T-helper 22 cell (primary cell): ENCODE measurements at regions not wholly inside any gene's neighbourhood (a gene's known extent, or its start where the extent isn't known, plus 50 kb on each side); places are given as distances from the start of the nearest gene placed in this dataset.

Experiments used
- DNase-seq: peaks from one replicate; pipeline ENCODE4 v3.0.0-alpha.2; 2020; ENCODE audit warnings: low read depth

DNA sequence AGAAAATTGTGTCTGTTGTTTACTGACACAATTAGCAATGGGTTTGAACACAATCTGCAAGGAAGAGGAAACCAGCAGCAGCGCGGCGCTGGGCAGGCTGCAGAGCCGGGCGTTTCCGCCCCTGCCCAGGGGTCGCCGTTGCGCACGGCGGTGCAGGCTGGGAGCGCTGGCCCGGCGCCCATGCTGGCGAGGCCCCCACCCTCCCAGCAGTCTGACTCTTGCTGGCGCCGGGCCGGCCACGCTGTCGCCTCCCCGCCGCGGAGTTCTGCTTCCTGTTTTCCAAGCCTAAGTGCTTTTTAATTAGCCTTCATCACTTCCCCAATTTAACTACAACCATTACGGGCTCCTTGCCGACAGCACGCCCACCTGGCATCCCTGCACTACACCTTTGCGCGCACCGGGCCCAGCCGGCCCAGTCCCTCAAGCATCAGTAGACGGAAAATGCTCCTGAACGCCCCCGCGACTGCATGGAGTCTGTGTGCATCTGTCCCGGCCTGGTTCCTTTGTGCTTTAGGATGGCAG, 212.1 kb downstream of the GXYLT1 start:
- DNase-seq: no peak

- no peak for DNase-seq
Measured at GRCh38 chr12:41930866-41931437, 213.7 kb downstream of the GXYLT1 start.

DNA sequence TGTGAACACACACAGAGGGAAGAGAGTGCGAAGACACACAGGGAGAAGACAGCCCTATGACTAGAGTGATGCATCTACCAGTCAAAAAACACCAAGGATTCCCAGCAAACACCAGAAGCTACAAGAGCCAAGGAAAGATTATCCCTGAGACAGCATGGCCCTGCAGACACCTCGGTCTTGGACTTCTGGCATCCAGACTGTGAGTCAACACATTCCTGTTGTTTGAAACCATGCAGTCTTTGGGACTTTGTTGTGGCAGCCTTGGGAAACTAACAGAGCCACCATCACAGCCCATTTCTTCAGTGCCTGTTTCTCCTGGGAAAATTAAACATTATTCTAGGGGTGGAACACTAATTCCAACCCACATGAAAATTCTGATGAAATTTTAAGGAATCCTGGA, 220.6 kb downstream of the GXYLT1 start:
- no peak for DNase-seq

DNA sequence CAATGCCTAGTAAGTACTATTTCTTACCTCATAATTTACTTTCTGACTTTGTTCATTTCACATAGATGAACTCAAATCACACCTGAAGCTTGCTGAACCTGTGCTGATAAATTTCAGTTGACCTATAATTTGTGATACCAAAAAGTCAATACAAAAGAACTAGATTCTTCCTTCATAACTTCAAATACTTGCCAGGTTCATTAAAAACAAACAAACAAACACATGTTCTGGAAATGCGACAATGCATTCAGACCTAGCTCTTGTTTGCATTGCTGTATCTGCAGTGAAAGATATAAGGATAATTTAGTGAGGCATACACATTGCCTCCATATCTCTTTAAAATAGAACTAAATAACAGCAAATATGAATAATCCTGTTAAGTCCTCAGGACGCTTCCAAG, 221.3 kb downstream of the GXYLT1 start:
- no peak for DNase-seq

GRCh38 chr12:41920355-41920754, 224.3 kb downstream of the GXYLT1 start:
- DNase-seq: no peak

DNA sequence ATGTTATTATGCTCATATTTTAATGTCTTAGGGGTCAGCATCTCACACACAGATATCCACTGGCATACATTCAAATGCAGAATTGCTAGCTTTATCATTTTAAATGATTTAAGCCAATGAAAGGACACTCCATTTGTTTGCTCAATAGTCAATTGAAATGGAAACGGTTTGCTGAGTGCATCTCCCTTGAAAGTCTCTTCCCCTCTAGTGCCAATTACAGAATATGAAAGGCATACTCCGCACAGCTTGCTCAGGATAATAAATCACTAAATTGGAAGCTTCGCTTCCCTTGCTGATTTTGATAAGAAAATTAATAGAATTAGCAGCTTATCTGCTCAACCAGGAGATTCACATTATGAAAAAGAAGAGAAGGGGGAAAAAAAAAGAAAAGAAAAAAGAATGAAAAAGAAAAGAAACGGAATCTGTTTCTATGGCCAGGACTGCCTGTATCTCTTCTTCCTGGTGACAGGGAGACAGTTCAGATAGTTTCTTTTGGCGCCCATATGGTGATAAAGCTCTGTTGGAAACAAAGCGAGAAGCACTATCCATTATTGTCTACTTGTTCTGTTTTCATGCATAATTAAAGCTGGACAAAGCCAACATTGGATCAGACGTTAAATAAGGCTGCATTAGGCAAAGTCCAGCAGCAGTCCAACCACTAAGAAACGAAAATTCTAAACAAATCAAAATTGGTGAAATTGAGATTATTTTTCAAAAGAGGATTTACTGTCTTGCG, 225.0 kb downstream of the GXYLT1 start:
- no peak for DNase-seq

DNA sequence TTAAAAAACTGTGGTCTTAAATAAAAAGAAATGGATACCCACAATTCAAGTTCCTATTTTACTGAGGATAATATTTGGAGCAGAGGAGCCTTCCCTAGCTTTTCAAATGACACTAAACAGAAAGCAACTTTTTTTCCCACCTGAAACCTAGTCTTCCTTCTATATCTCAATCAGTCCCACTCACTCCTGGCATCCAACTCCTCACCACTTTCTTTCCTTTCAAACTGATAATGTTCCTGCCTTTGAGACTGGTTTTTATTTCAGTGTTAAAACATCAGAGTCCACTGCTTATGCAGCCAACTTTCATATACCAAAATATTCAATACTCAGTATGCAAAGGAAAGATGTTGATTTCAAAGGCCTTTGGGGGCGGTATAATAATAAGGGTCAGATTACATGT, 225.6 kb downstream of the GXYLT1 start:
- no peak for DNase-seq

DNA sequence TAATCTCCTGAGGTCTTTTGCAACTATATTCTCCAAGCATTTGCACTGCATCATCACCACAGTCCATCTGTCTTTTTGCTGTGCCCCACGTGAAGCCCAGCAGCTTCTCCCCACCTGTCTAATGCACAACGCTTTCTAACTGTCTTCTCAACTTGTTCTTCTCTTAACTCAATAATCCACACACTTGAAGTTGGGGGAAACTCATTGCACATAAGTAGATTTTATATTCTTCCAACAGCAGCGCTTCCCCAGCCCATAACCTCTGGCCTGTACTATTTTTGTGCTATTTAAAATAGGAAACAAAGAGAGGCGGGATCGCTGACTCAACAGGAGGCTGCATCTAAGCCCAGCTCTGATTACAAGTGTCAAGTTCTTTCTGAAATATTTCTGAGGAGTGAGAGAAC, 226.7 kb downstream of the GXYLT1 start:
- DNase-seq: no peak

DNA sequence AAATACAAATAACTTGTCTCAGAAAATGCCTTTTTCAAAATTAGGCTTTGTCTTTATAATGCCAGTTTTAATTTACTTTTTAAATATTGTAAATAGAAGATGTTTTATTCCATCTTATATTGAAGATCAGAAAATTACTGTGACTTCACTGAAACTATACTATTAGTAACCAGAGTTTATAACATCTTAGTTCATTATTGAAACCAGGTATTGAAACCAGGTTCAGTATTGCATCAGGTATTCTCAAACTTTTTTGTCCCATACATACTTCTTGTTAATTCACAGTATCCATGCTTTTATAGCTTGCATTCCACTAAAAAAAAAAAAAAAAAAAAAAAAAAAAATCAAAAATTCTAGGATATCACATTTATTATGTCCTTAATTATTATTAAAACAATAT, 227.5 kb downstream of the GXYLT1 start:
- no peak for DNase-seq

DNA sequence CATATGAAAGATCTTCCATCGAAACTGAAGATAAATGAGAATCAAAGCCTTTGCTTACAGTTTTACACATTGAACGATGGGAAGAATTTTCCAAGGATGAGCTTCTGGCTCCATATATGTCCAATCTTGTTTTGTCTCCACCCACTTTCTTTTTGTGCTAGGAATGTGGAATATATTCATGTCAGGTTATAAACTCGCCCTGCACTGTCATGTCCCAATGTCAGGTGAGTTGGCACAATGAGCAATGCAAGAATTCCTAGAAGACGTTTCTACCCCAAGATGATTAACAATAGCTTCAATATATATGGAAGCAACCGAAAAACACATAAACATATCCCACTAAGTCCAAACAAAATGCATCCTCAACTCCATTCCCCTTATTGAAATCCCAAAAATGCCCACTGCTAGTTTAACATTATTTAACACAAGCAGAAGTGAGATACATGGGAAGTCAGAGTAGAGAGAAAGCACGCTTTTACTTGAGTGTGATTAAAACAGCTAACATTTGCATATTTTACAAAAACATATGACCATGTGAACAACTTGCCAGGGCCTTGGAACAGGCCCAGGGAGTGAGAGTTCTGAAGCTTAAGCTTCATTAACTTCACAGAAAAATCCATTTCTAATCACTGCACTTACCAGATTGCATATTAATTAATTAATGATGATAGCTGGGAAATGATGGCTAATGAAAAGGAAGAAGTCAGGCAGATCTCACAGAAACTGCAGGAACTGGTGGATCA, 233.9 kb downstream of the GXYLT1 start:
- DNase-seq: no peak

- no peak for DNase-seq
Measured at GRCh38 chr12:41908206-41908605, 236.5 kb downstream of the GXYLT1 start.

DNA sequence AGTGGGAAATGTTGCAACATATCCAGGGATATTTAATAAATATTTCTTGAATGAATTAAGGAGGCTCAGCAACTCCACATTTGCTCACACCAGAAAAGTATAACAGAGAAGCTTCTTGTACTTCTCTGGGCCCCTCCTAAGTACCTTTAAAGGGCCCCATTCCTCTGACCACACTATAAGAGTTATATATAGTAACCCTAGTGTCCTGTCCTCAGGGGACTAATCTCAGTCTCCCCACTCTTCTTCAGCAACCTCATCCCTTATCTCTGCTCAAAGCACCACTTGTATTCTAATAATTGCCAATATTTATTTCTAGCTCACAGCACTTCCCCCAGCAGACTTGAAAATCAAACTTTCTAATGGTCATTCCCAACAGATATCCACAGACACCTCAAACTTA, 237.1 kb downstream of the GXYLT1 start:
- DNase-seq: no peak

- no peak for DNase-seq
Measured at GRCh38 chr12:41907021-41907420, 237.7 kb downstream of the GXYLT1 start.

DNA sequence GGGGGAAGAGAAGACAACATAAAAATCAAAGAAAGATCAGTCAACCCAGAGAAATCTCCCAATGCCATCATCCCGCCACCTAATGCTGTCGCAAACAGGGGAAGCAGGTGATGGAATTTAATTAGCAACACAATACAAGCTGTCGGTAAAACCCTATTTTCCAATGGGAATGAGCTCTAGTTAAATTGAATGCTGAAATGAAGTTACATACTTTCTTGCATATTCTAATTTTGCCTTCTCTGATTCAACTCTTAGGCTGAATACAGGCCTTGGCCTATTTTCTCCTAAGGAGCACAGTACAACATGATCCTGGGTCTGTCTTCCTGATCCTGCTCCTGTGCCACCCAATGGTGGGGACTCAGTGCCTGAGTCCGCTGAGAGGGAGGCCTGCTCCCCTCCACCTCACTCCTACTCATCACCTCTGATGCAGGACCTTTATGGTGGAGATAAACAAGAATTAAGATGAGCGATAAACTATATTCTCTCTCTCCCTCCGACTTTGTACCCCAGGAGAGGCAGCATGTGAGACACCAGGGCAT, 238.8 kb downstream of the GXYLT1 start:
- DNase-seq: no peak

GRCh38 chr12:41905073-41905758, 239.5 kb downstream of the GXYLT1 start:
- no peak for DNase-seq

DNA sequence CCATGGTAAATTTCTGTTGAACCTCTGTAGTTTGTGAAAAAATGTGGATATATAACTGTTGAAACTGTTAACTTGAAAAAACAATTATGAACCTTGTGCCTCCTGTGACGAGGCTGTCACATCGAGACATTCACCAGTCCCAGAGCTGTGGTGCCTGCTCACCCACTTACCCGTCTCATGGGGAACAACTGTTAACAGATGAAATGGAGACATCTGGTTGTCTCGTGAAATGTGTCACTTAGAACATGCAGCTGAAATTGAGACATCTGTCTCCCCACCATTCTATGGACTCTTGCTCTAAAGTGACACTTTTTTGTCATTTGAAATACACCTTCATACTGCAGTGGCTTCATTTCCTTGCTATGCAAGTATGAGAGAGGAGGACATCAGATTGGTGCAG, 240.6 kb downstream of the GXYLT1 start:
- no peak for DNase-seq

DNA sequence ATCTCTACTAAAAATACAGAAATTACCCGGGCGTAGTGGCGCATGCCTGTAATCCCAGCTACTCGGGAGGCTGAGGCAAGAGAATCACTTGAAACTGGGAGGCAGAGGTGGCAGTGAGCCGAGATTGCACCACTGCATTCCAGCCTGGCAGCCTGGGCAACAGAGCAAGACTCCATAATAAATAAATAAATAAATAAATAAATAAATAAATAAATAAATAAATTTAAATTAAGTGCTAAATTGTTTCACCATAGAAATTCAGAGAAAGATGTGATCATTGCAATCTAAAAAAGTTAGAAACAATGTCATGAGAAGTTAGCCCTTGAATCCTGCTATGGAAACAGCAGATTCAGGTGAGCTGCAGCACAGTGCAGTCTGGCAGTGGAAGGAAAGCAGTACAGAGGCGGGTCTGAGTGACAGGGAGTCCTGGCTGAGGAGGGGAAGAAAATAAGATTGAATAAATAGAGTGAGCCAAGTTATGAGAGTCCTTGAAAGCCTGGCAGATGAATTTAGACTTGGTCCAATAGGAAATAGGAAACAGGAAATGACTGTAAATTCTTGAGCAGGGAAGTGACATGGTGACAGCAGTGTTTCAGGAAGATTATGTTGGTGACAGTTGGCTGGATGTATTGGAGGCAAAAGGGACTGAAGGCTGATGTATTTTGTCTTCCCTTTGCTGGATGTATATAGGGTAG, 241.5 kb downstream of the GXYLT1 start:
- DNase-seq: no peak

DNA sequence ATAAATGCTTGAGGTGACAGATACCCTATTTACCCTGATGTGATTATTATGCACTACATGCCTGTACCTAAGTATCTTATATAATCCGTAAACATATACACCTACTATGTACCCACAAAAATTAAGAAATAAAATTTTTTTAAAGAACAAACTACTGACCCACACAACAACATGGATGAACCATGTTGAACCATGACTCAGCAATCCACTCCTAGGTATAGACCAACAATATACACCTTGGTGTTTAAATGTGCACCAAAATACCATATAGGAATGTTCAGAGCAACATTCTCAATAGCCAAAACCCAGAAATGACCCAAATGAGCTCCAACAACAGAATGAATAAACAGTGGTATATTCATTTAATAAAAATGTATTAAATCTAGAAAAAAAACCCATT, 245.1 kb downstream of the GXYLT1 start:
- DNase-seq: no peak

DNA sequence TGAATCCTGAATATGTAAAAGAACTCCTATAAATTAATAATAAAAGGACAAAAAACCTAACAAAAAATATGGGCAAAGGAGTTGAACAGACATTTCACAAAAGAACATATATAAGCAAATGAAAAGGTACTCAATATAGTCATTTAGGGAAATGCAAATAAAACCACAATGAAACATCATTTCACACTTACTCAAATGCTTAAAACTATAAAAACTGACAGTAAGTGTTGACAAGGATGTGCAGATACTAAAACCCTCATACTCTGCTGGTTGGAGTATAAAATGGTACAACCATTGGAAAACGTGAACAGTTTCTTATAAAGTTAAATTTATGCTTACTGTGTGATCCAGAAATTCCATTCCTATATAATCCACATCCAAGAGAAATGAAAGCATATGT, 247.1 kb downstream of the GXYLT1 start:
- DNase-seq: no peak

- no peak for DNase-seq
Measured at GRCh38 chr12:41893491-41893890, 251.2 kb downstream of the GXYLT1 start.

DNA sequence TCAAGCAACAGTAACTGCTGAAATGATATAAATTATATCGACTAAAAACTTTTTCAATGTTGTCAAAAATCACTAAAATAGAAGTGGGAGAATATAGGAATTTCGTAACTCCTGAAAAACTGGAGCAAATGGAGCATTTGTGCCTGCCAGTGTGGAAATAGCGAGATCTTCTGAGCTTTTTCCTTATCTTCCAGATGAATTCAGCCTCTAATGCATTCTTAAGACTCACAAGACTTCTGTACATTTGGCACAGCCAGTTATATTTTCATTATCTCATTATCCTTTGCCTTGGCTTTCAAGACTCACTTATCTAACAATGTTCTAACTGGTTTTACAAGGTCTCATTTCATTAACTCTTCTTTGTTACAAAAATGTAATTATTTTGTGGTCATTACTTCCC, 252.4 kb downstream of the GXYLT1 start:
- DNase-seq: no peak

GRCh38 chr12:41891226-41891625, 253.4 kb downstream of the GXYLT1 start:
- no peak for DNase-seq
